ENCODE measurements at regions not wholly inside any gene's neighbourhood (a gene's known extent, or its start where the extent isn't known, plus 50 kb on each side); places are given as distances from the start of the nearest gene placed in this dataset.

GRCh38 chr2:138207074-138207930, 243.0 kb downstream of the HNMT start:
- intact Hi-C loops (cut with DNase I): no loop called here

GRCh38 chr2:138209009-138209408, 244.7 kb downstream of the HNMT start:
- intact Hi-C loops (cut with DNase I): no loop called here
- DNase-seq (ENCODE audit: low spot score): no peak

More at GRCh38 chr2:138207074-138207930, 243.0 kb downstream of the HNMT start:
- no peak for DNase-seq (ENCODE audit: low spot score)

- DNase-seq (ENCODE audit: low spot score): no peak
- intact Hi-C loops (cut with DNase I): no loop called here
Measured at GRCh38 chr2:138210487-138210886, 246.2 kb downstream of the HNMT start.

GRCh38 chr2:138212434-138212833, 248.2 kb downstream of the HNMT start:
- intact Hi-C loops (cut with DNase I): no loop called here
- DNase-seq (ENCODE audit: low spot score): no peak

- DNase-seq (ENCODE audit: low spot score): no peak
- intact Hi-C loops (cut with DNase I): no loop called here
Measured at GRCh38 chr2:138213084-138213483, 248.8 kb downstream of the HNMT start.

GRCh38 chr2:138213624-138214023, 249.4 kb downstream of the HNMT start:
- intact Hi-C loops (cut with DNase I): no loop called here
- no peak for DNase-seq (ENCODE audit: low spot score)

- intact Hi-C loops (cut with DNase I): no loop called here
- DNase-seq (ENCODE audit: low spot score): no peak
Measured at GRCh38 chr2:138215958-138216357, 251.7 kb downstream of the HNMT start.

GRCh38 chr2:138217975-138218374, 253.7 kb downstream of the HNMT start:
- intact Hi-C loops (cut with DNase I): no loop called here
- DNase-seq (ENCODE audit: low spot score): no peak

GRCh38 chr2:138218397-138218796, 254.1 kb downstream of the HNMT start:
- intact Hi-C loops (cut with DNase I): no loop called here
- no peak for DNase-seq (ENCODE audit: low spot score)

GRCh38 chr2:138219961-138220360, 255.7 kb downstream of the HNMT start:
- intact Hi-C loops (cut with DNase I): no loop called here
- DNase-seq (ENCODE audit: low spot score): no peak

GRCh38 chr2:138221358-138221757, 257.1 kb downstream of the HNMT start:
- intact Hi-C loops (cut with DNase I): no loop called here
- no peak for DNase-seq (ENCODE audit: low spot score)

- intact Hi-C loops (cut with DNase I): no loop called here
- no peak for DNase-seq (ENCODE audit: low spot score)
Measured at GRCh38 chr2:138223319-138223718, 259.0 kb downstream of the HNMT start.

GRCh38 chr2:138227195-138227594, 262.9 kb downstream of the HNMT start:
- intact Hi-C loops (cut with DNase I): no loop called here
- DNase-seq (ENCODE audit: low spot score): no peak

- intact Hi-C loops (cut with DNase I): no loop called here
- DNase-seq (ENCODE audit: low spot score): no peak
Measured at GRCh38 chr2:138228101-138228500, 263.8 kb downstream of the HNMT start.

- DNase-seq (ENCODE audit: low spot score): no peak
- intact Hi-C loops (cut with DNase I): no loop called here
Measured at GRCh38 chr2:138234265-138234664, 267.3 kb upstream of the SPOPL start.

- intact Hi-C loops (cut with DNase I): no loop called here
- DNase-seq (ENCODE audit: low spot score): no peak
Measured at GRCh38 chr2:138235041-138235440, 266.5 kb upstream of the SPOPL start.

GRCh38 chr2:138236142-138236541, 265.4 kb upstream of the SPOPL start:
- DNase-seq (ENCODE audit: low spot score): no peak
- intact Hi-C loops (cut with DNase I): no loop called here

- DNase-seq (ENCODE audit: low spot score): no peak
- intact Hi-C loops (cut with DNase I): no loop called here
Measured at GRCh38 chr2:138237667-138238384, 263.7 kb upstream of the SPOPL start.

GRCh38 chr2:138238908-138239307, 262.7 kb upstream of the SPOPL start:
- no peak for DNase-seq (ENCODE audit: low spot score)
- intact Hi-C loops (cut with DNase I): no loop called here

GRCh38 chr2:138239902-138240491, 261.6 kb upstream of the SPOPL start:
- intact Hi-C loops (cut with DNase I): no loop called here
- no peak for DNase-seq (ENCODE audit: low spot score)
